ENCODE measurements at regions not wholly inside any gene's neighbourhood (a gene's known extent, or its start where the extent isn't known, plus 50 kb on each side); places are given as distances from the start of the nearest gene placed in this dataset.
"Not testable (repeated sequence)": the region's sequence is repeated elsewhere in the genome, so short reads cannot be mapped to it uniquely, and the experiment has no call there.

DNA sequence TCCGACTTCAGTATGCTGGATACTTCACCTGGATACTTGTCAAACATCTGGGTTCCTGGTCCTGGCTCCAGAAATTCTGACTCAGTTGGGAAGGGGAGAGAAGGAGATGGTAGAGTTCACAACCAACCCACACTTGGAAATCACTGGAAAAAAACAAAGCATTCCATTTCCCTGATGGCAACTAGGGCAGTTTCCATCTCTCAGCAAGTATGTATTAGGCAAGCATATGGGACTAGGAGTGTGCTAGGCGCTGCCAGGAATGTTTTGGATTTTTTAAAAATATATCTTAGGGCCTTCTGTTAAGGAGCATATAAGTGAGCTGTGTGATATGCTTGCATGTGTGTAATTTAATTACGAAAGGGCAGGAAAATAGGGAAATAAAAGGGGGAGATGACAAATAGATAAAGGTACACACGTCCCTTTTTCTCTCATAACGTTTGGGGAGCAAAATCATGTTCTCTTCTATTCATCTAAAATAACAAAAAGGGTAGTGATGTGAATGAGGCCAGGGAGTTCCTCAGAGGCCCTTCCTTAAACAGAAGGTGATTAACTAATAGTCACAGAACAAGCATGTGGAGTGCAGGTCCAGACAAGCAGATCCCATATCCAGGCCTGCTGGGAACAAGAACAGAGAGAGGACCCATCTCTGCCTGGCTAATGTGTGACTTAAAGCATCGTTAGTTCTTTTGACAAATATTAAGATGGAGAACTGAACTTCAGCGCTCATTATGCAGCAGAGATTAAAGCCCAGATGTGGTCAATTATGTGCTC lies 64.5 kb upstream of the NFE2L3 start:
- Histone ChIP-seq H3K79me2 (ENCODE audit: low read length) (no peaks in the 10 kb centered on the region), H3K4me2 (ENCODE audit: low read length) (no peak overlapping the region), H3K36me3 (ENCODE audit: low read depth, low read length) (no peaks in the 10 kb centered on the region), H3K27ac (ENCODE audit: low read length) (no peak overlapping the region), H3K4me3 (ENCODE audit: low read length) (no peak overlapping the region), H3K4me1 (ENCODE audit: insufficient read depth, low read length) (peaks cover 20% of the 10 kb centered on the region), H3F3A (ENCODE audit: low read length, unreplicated experiment) (peaks cover 4% of the 10 kb centered on the region), H4K20me1 (ENCODE audit: low read length) (no peaks in the 10 kb centered on the region), H3K9me3 (ENCODE audit: low read length) (no peaks in the 10 kb centered on the region), H3K9me2 (replicated peaks; ENCODE audit: low read length) (no peaks in the 10 kb centered on the region), H3K27me3 (ENCODE audit: low read length) (no peaks in the 10 kb centered on the region), H2AFZ (ENCODE audit: low read length) (no peak overlapping the region), H3K9ac (ENCODE audit: low read length) (no peak overlapping the region)
- ChIA-PET CTCF (no interaction called here), POLR2A (ENCODE audit: unreplicated experiment) (no interaction called here)
- no TSS peak for BruUV-seq (replicated peaks)
- DNase-seq = no peak
- TF ChIP-seq EZH2 (IDR thresholded peaks at IDR 0.05; ENCODE audit: low read length, unreplicated experiment) (no peak), EZH2phosphoT487 (IDR thresholded peaks at IDR 0.05; ENCODE audit: borderline replicate concordance, low read length) (no peak)
- TF ChIP-seq, protein P1, sequence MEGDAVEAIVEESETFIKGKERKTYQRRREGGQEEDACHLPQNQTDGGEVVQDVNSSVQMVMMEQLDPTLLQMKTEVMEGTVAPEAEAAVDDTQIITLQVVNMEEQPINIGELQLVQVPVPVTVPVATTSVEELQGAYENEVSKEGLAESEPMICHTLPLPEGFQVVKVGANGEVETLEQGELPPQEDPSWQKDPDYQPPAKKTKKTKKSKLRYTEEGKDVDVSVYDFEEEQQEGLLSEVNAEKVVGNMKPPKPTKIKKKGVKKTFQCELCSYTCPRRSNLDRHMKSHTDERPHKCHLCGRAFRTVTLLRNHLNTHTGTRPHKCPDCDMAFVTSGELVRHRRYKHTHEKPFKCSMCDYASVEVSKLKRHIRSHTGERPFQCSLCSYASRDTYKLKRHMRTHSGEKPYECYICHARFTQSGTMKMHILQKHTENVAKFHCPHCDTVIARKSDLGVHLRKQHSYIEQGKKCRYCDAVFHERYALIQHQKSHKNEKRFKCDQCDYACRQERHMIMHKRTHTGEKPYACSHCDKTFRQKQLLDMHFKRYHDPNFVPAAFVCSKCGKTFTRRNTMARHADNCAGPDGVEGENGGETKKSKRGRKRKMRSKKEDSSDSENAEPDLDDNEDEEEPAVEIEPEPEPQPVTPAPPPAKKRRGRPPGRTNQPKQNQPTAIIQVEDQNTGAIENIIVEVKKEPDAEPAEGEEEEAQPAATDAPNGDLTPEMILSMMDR (conservative IDR thresholded peaks at IDR 0.05; ENCODE audit: low read depth, low read length) = no peak
- intact Hi-C loops (cut with micrococcal nuclease) = no loop called here
- no peak for ATAC-seq

DNA sequence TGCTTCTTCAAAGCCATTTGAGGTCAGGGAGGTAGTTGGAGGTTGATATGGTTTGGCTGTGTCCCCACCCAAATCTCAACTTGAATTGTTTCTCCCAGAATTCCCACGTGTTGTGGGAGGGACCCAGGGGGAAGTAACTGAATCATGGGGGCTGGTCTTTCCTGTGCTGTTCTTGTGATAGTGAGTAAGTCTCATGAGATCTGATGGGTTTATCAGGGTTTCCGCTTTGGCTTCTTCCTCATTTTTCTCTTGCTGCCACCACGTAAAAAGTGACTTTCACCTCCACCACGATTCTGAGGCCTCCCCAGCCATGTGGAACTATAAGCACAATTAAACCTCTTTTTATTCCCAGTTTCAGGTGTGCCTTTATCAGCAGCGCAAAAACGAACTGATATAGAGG lies 62.5 kb upstream of the NFE2L3 start:
- H3F3A ChIP-seq (ENCODE audit: low read length, unreplicated experiment); H3K9ac ChIP-seq (ENCODE audit: low read length); DNase-seq; H3K4me3 ChIP-seq (ENCODE audit: low read length); CTCF ChIA-PET; H3K27me3 ChIP-seq (ENCODE audit: low read length); H2AFZ ChIP-seq (ENCODE audit: low read length); H3K9me3 ChIP-seq (ENCODE audit: low read length); ATAC-seq; H3K27ac ChIP-seq (ENCODE audit: low read length); H3K9me2 ChIP-seq (replicated peaks; ENCODE audit: low read length); H4K20me1 ChIP-seq (ENCODE audit: low read length); H3K4me1 ChIP-seq (ENCODE audit: insufficient read depth, low read length); BruUV-seq (replicated peaks); H3K79me2 ChIP-seq (ENCODE audit: low read length); intact Hi-C loops (cut with micrococcal nuclease); H3K4me2 ChIP-seq (ENCODE audit: low read length); POLR2A ChIA-PET (ENCODE audit: unreplicated experiment); H3K36me3 ChIP-seq (ENCODE audit: low read depth, low read length): not testable (repeated sequence)

DNA sequence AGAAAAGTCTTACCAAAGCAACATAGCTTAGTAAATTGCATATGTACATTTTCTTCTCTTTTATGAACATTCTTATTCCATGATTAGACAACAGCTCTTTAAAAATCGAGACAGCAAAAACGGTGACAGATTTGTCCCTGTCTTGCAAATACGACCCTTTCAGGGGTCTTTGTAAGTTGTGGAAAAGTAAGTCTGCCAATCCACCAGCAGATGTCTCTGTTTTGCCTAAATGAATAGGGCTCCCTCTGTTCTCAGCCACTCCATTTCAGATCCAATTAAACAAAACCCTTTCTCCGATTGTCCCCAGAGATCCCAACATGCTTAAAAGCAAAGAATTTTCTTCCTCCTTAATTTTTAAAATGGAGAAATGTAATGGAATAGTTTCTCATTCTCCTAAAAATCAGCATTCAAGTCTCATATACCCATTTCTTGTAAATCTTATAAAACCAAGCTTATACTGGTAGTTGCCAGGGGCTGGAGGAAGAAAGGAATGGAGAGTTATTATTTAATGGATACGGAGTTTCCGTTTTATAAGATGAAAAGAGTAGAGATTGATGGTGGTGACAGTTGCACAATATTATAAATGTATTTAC lies 61.0 kb upstream of the NFE2L3 start:
- no peaks in the 10 kb centered on the region for H3K27me3 ChIP-seq (ENCODE audit: low read length)
- H3K4me3 ChIP-seq (ENCODE audit: low read length) = peak overlapping the region; percentile 26; the same call in 1 of the 2 replicates
- intact Hi-C loops (cut with micrococcal nuclease) = loop anchor here (1.0 to 5.0 kb wide), 6 partner anchors 66 to 1071 kb away; no protein-coding TSS in a partner anchor
- H3K4me1 ChIP-seq (ENCODE audit: insufficient read depth, low read length) = peaks cover 8% of the 10 kb centered on the region
- TF ChIP-seq, protein P1 (conservative IDR thresholded peaks at IDR 0.05; ENCODE audit: low read depth, low read length) = peak; percentile 88
- TF ChIP-seq EZH2phosphoT487 (IDR thresholded peaks at IDR 0.05; ENCODE audit: borderline replicate concordance, low read length) (no peak), EZH2 (IDR thresholded peaks at IDR 0.05; ENCODE audit: low read length, unreplicated experiment) (no peak)
- H3F3A ChIP-seq (ENCODE audit: low read length, unreplicated experiment) = no peaks in the 10 kb centered on the region
- H3K9me3 ChIP-seq (ENCODE audit: low read length) = no peaks in the 10 kb centered on the region
- POLR2A ChIA-PET (ENCODE audit: unreplicated experiment) = no interaction called here
- BruUV-seq (replicated peaks) = no TSS peak
- H4K20me1 ChIP-seq (ENCODE audit: low read length) = no peaks in the 10 kb centered on the region
- H3K27ac ChIP-seq (ENCODE audit: low read length) = no peak overlapping the region
- no peaks in the 10 kb centered on the region for H3K36me3 ChIP-seq (ENCODE audit: low read depth, low read length)
- peak; percentile 89 for ATAC-seq
- peak overlapping the region; percentile 40 for H2AFZ ChIP-seq (ENCODE audit: low read length)
- no peak overlapping the region for H3K9ac ChIP-seq (ENCODE audit: low read length)
- H3K9me2 ChIP-seq (replicated peaks; ENCODE audit: low read length) = no peaks in the 10 kb centered on the region
- DNase-seq = peak; percentile 60
- CTCF ChIA-PET = interaction anchor here (0.6 to 1.4 kb wide), 11 partner anchors 61 to 261 kb away, joined by 3 to 5 read pairs (median 3); partner anchors contain the start of gene NFE2L3
- no peaks in the 10 kb centered on the region for H3K79me2 ChIP-seq (ENCODE audit: low read length)
- peak overlapping the region; percentile 75 for H3K4me2 ChIP-seq (ENCODE audit: low read length)

All from PC-3 (cell line).